Omental fat pad (tissue), 3 donors: ENCODE measurements at regions not wholly inside any gene's neighbourhood (a gene's known extent, or its start where the extent isn't known, plus 50 kb on each side); places are given as distances from the start of the nearest gene placed in this dataset.

Experiments used
- ATAC-seq: fragments of 150-250 bp; one replicate; pipeline ENCODE4 v1.9.1; 2016; ENCODE audit warnings: mild to moderate bottlenecking, moderate library complexity; ENCODE audit not compliant: low FRiP score
- DNase-seq: peaks from one replicate; pipeline ENCODE4 v3.0.0-alpha.2; 2019; ENCODE audit warnings: low spot score
- CTCF ChIP-seq, 3 donors: fragments of 450-650 bp; IDR thresholded peaks; one replicate each; pipeline ENCODE4 v1.5.1; 2016 to 2017; ENCODE audit warnings: antibody characterized with exemption in 3 of 3, mild to moderate bottlenecking in 3 of 3, moderate library complexity in 2 of 3

- DNase-seq: no peak
- TF ChIP-seq CTCF (IDR thresholded peaks at IDR 0.05): no peak
- no peak for ATAC-seq
Measured at GRCh38 chr13:33976965-33977364, 159.0 kb downstream of the RFC3 start.

GRCh38 chr13:33978653-33979052, 160.7 kb downstream of the RFC3 start:
- ATAC-seq (no peak), DNase-seq (no peak)
- no peak for TF ChIP-seq CTCF (IDR thresholded peaks at IDR 0.05)

- ATAC-seq (no peak), DNase-seq (no peak)
- TF ChIP-seq CTCF (IDR thresholded peaks at IDR 0.05): no peak
Measured at GRCh38 chr13:33992881-33993336, 175.0 kb downstream of the RFC3 start.

- DNase-seq (no peak), ATAC-seq (no peak)
- TF ChIP-seq CTCF (IDR thresholded peaks at IDR 0.05): no peak
Measured at GRCh38 chr13:33994198-33994597, 176.2 kb downstream of the RFC3 start.

GRCh38 chr13:33994826-33995502, 177.0 kb downstream of the RFC3 start:
- DNase-seq: no peak
- ATAC-seq: no peak
- no peak for TF ChIP-seq CTCF (IDR thresholded peaks at IDR 0.05)

- ATAC-seq (no peak), DNase-seq (no peak)
- TF ChIP-seq CTCF (IDR thresholded peaks at IDR 0.05): no peak
Measured at GRCh38 chr13:33996636-33997035, 178.7 kb downstream of the RFC3 start.

- DNase-seq: no peak
- no peak for ATAC-seq
- no peak for TF ChIP-seq CTCF (IDR thresholded peaks at IDR 0.05)
Measured at GRCh38 chr13:33997574-33997973, 179.6 kb downstream of the RFC3 start.
